ENCODE measurements at regions not wholly inside any gene's neighbourhood (a gene's known extent, or its start where the extent isn't known, plus 50 kb on each side); places are given as distances from the start of the nearest gene placed in this dataset.
A peak's percentile ranks its signal among the peaks of the same experiment; 100 is the strongest.

GRCh38 chr3:157981819-157982218, 124.4 kb downstream of the SHOX2 start:
- Histone ChIP-seq H3K36me3 (ENCODE audit: insufficient read depth, insufficient read length, low read length) (no peaks in the 10 kb centered on the region), H3K9ac (ENCODE audit: insufficient read length, low read depth) (no peak overlapping the region), H3K9me3 (ENCODE audit: insufficient read depth, low read length) (no peaks in the 10 kb centered on the region), H3K4me3 (ENCODE audit: insufficient read length, low read depth) (no peak overlapping the region), H3K4me1 (ENCODE audit: insufficient read depth, insufficient read length) (no peaks in the 10 kb centered on the region), H3K27me3 (ENCODE audit: insufficient read depth, insufficient read length) (no peaks in the 10 kb centered on the region)
- TF ChIP-seq SUZ12 (IDR thresholded peaks at IDR 0.05; ENCODE audit: extremely low read depth, insufficient read depth, insufficient read length) (no peak), YY1 (IDR thresholded peaks at IDR 0.05; ENCODE audit: insufficient read depth, insufficient read length) (no peak), ZNF274 (IDR thresholded peaks at IDR 0.05; ENCODE audit: low read depth, low read length) (no peak)
- no peak for DNase-seq (ENCODE audit: low read depth, low spot score)

- TF ChIP-seq ZNF274 (IDR thresholded peaks at IDR 0.05; ENCODE audit: low read depth, low read length) (no peak), YY1 (IDR thresholded peaks at IDR 0.05; ENCODE audit: insufficient read depth, insufficient read length) (no peak), SUZ12 (IDR thresholded peaks at IDR 0.05; ENCODE audit: extremely low read depth, insufficient read depth, insufficient read length) (no peak)
- no peak for DNase-seq (ENCODE audit: low read depth, low spot score)
- Histone ChIP-seq H3K9me3 (ENCODE audit: insufficient read depth, low read length) (no peaks in the 10 kb centered on the region), H3K36me3 (ENCODE audit: insufficient read depth, insufficient read length, low read length) (no peaks in the 10 kb centered on the region), H3K4me1 (ENCODE audit: insufficient read depth, insufficient read length) (no peaks in the 10 kb centered on the region), H3K27me3 (ENCODE audit: insufficient read depth, insufficient read length) (no peaks in the 10 kb centered on the region), H3K4me3 (ENCODE audit: insufficient read length, low read depth) (no peak overlapping the region), H3K9ac (ENCODE audit: insufficient read length, low read depth) (no peak overlapping the region)
Measured at GRCh38 chr3:157979022-157979421, 127.2 kb downstream of the SHOX2 start.

DNA sequence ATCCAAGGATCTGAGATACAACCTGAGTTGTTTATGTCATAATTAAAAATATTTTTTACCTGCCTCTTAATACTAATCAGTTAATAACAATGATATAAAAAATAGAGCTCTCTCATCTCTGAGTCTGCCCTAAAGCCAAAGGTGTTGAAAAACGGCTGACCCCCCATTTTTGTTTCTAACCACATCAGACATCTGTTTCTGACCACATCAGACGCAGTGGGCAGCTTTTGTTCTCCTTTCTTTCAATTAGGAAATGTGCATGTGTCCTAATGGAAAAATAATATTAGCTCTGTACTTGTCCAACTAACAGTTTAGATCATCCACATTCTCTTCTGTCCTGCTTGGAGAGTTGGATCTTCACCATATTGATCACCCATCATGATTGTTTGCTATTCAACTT, 144.6 kb downstream of the SHOX2 start:
- no peak for DNase-seq (ENCODE audit: low read depth, low spot score)
- no peaks in the 10 kb centered on the region for H3K4me1 ChIP-seq (ENCODE audit: insufficient read depth, insufficient read length)
- no peak overlapping the region for H3K9ac ChIP-seq (ENCODE audit: insufficient read length, low read depth)
- H3K36me3 ChIP-seq (ENCODE audit: insufficient read depth, insufficient read length, low read length), result no peaks in the 10 kb centered on the region
- no peaks in the 10 kb centered on the region for H3K9me3 ChIP-seq (ENCODE audit: insufficient read depth, low read length)
- H3K4me3 ChIP-seq (ENCODE audit: insufficient read length, low read depth), result no peak overlapping the region
- TF ChIP-seq YY1 (IDR thresholded peaks at IDR 0.05; ENCODE audit: insufficient read depth, insufficient read length) (no peak), ZNF274 (IDR thresholded peaks at IDR 0.05; ENCODE audit: low read depth, low read length) (no peak), SUZ12 (IDR thresholded peaks at IDR 0.05; ENCODE audit: extremely low read depth, insufficient read depth, insufficient read length) (no peak)
- H3K27me3 ChIP-seq (ENCODE audit: insufficient read depth, insufficient read length), result no peaks in the 10 kb centered on the region

- Histone ChIP-seq H3K4me1 (ENCODE audit: insufficient read depth, insufficient read length) (no peaks in the 10 kb centered on the region), H3K36me3 (ENCODE audit: insufficient read depth, insufficient read length, low read length) (no peaks in the 10 kb centered on the region), H3K9me3 (ENCODE audit: insufficient read depth, low read length) (no peaks in the 10 kb centered on the region), H3K27me3 (ENCODE audit: insufficient read depth, insufficient read length) (no peaks in the 10 kb centered on the region), H3K4me3 (ENCODE audit: insufficient read length, low read depth) (no peak overlapping the region), H3K9ac (ENCODE audit: insufficient read length, low read depth) (no peak overlapping the region)
- TF ChIP-seq ZNF274 (IDR thresholded peaks at IDR 0.05; ENCODE audit: low read depth, low read length) (no peak), SUZ12 (IDR thresholded peaks at IDR 0.05; ENCODE audit: extremely low read depth, insufficient read depth, insufficient read length) (no peak), YY1 (IDR thresholded peaks at IDR 0.05; ENCODE audit: insufficient read depth, insufficient read length) (no peak)
- peak; percentile 30 for DNase-seq (ENCODE audit: low read depth, low spot score)
Measured at GRCh38 chr3:157958457-157958856, 147.8 kb downstream of the SHOX2 start.

DNA sequence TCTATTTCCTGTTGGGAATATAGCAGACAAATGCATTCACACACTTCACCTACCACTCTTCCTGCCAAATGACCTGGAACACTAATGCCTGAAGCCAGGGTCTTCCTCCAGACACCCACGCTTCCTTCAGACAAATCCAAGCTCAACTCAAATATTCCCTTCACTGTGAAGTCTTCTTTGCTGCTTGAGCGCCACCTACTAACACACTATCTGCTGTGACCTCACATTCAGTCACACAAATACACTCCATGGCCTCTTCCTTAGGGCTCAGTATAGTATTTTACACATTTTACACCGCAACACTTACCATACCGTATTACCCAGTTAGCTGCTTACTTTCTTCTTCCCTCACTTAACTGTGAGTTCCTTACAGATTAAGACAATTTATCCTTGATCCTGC, 149.4 kb downstream of the SHOX2 start:
- DNase-seq (ENCODE audit: low read depth, low spot score), result no peak
- Histone ChIP-seq H3K36me3 (ENCODE audit: insufficient read depth, insufficient read length, low read length) (no peaks in the 10 kb centered on the region), H3K4me3 (ENCODE audit: insufficient read length, low read depth) (no peak overlapping the region), H3K9me3 (ENCODE audit: insufficient read depth, low read length) (no peaks in the 10 kb centered on the region), H3K27me3 (ENCODE audit: insufficient read depth, insufficient read length) (no peaks in the 10 kb centered on the region), H3K4me1 (ENCODE audit: insufficient read depth, insufficient read length) (no peaks in the 10 kb centered on the region), H3K9ac (ENCODE audit: insufficient read length, low read depth) (no peak overlapping the region)
- TF ChIP-seq SUZ12 (IDR thresholded peaks at IDR 0.05; ENCODE audit: extremely low read depth, insufficient read depth, insufficient read length) (no peak), YY1 (IDR thresholded peaks at IDR 0.05; ENCODE audit: insufficient read depth, insufficient read length) (no peak), ZNF274 (IDR thresholded peaks at IDR 0.05; ENCODE audit: low read depth, low read length) (no peak)

DNA sequence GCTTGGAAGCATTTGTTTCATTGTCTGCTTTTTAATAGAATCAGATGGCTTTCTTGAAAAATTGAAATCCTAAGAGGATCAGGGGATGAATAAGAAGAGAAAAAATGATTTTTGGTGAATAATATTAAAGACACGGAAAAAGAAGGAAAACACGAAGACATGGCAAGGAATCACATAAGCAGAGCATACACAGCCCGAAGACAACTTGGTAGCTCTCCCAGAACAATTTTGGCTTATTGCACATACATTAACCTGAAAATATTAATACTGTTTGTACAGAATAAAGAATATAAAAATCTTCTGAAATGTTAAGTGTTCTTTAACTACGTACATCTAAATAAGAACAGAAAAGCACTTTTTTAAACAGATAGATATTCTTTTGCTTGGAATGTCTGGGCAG, 150.0 kb downstream of the SHOX2 start:
- no peaks in the 10 kb centered on the region for H3K27me3 ChIP-seq (ENCODE audit: insufficient read depth, insufficient read length)
- H3K4me3 ChIP-seq (ENCODE audit: insufficient read length, low read depth), result no peak overlapping the region
- no peaks in the 10 kb centered on the region for H3K9me3 ChIP-seq (ENCODE audit: insufficient read depth, low read length)
- H3K9ac ChIP-seq (ENCODE audit: insufficient read length, low read depth), result no peak overlapping the region
- H3K36me3 ChIP-seq (ENCODE audit: insufficient read depth, insufficient read length, low read length), result no peaks in the 10 kb centered on the region
- TF ChIP-seq ZNF274 (IDR thresholded peaks at IDR 0.05; ENCODE audit: low read depth, low read length) (no peak), SUZ12 (IDR thresholded peaks at IDR 0.05; ENCODE audit: extremely low read depth, insufficient read depth, insufficient read length) (no peak), YY1 (IDR thresholded peaks at IDR 0.05; ENCODE audit: insufficient read depth, insufficient read length) (no peak)
- H3K4me1 ChIP-seq (ENCODE audit: insufficient read depth, insufficient read length), result no peaks in the 10 kb centered on the region
- DNase-seq (ENCODE audit: low read depth, low spot score), result no peak

- H3K4me3 ChIP-seq (ENCODE audit: insufficient read length, low read depth), result no peak overlapping the region
- no peak for DNase-seq (ENCODE audit: low read depth, low spot score)
- TF ChIP-seq SUZ12 (IDR thresholded peaks at IDR 0.05; ENCODE audit: extremely low read depth, insufficient read depth, insufficient read length) (no peak), YY1 (IDR thresholded peaks at IDR 0.05; ENCODE audit: insufficient read depth, insufficient read length) (no peak), ZNF274 (IDR thresholded peaks at IDR 0.05; ENCODE audit: low read depth, low read length) (no peak)
- no peaks in the 10 kb centered on the region for H3K4me1 ChIP-seq (ENCODE audit: insufficient read depth, insufficient read length)
- H3K36me3 ChIP-seq (ENCODE audit: insufficient read depth, insufficient read length, low read length), result no peaks in the 10 kb centered on the region
- no peak overlapping the region for H3K9ac ChIP-seq (ENCODE audit: insufficient read length, low read depth)
- no peaks in the 10 kb centered on the region for H3K9me3 ChIP-seq (ENCODE audit: insufficient read depth, low read length)
- no peaks in the 10 kb centered on the region for H3K27me3 ChIP-seq (ENCODE audit: insufficient read depth, insufficient read length)
Measured at GRCh38 chr3:157953565-157953964, 152.7 kb downstream of the SHOX2 start.

Measured in NT2/D1 (cell line).